Ovary (tissue), 7 donors: ENCODE measurements at regions not wholly inside any gene's neighbourhood (a gene's known extent, or its start where the extent isn't known, plus 50 kb on each side); places are given as distances from the start of the nearest gene placed in this dataset.

Source experiments
- DNase-seq, 5 donors: peaks; one replicate each; pipeline ENCODE4 v3.0.0-alpha.2; 2019 to 2020
- H3K27ac ChIP-seq, 2 donors: fragments of 200-600 bp; one replicate each; pipeline versions ENCODE4 v1.5.1 to v1.8.0; 2019 to 2022
- H3K27me3 ChIP-seq: fragments of 200-600 bp; one replicate; pipeline ENCODE4 v1.8.0; 2022
- H3K36me3 ChIP-seq: fragments of 200-600 bp; sonication (generic); one replicate; pipeline ENCODE4 v1.5.1; 2019
- H3K4me1 ChIP-seq: one replicate; pipeline ENCODE4 v1.8.1; 2013; ENCODE audit warnings: mild to moderate bottlenecking, moderate library complexity; ENCODE audit not compliant: insufficient read depth
- H3K4me3 ChIP-seq: fragments of 200-600 bp; sonication (generic); one replicate; pipeline ENCODE4 v1.5.1; 2017
- H3K9me3 ChIP-seq, 2 donors: fragments of 200-600 bp in 1 of 2; sonication (generic) in 1 of 2; one replicate each; pipeline versions ENCODE4 v1.5.1 to v1.8.1; 2013 to 2019; ENCODE audit warnings: mild to moderate bottlenecking in 1 of 2, moderate library complexity in 1 of 2
- CTCF ChIP-seq, 3 donors: fragments of 450-650 bp in 2 of 3; fragments of 200-600 bp in 1 of 3; IDR thresholded peaks; one replicate each; pipeline versions ENCODE4 v1.5.1 to v1.8.0; 2016 to 2022; ENCODE audit warnings: antibody characterized with exemption in 3 of 3, mild to moderate bottlenecking in 1 of 3
- EP300 ChIP-seq: sonication (generic); formaldehyde crosslinking; IDR thresholded peaks from one replicate; pipeline ENCODE4 v1.6.1; 2017; ENCODE audit warnings: antibody characterized with exemption
- POLR2A ChIP-seq: fragments of 450-650 bp; IDR thresholded peaks from one replicate; pipeline ENCODE4 v1.6.1; 2017; ENCODE audit warnings: antibody characterized with exemption, mild to moderate bottlenecking, moderate library complexity
- WGBS, 3 donors: extraction: QIAGEN DNeasy Blood & Tissue Kit in 1 of 3; methylation state at CpG; one replicate each; pipeline versions ENCODE4 v1.1.5 to v1.1.7; 2013 to 2017; 5-methylcytosine and 5-hydroxymethylcytosine counted together
- intact Hi-C, 4 donors: fragments of 100-400 bp; cut with DNase I; formaldehyde crosslinking; loops; one replicate each; pipeline versions ENCODE4 v1.11.0 to v1.15.1; 2022 to 2023
- donor health status: DM: no; HTN: no; CAD: no; lungs with moderate emphysema.
- donor health status: DM: no; HTN: no; CAD: no.
- donor health status: Bipolar disorder and iron deficiency.
- donor health status: DM: no; HTN: no; CAD: no.
- donor health status: DM: yes; HTN: yes; CAD: no.

- 79 to 87% (median 85%) methylated on average over 3 of the region's 3 CpGs for WGBS, 3 donors
- no peaks in the 10 kb centered on the region for H3K4me1 ChIP-seq
- TF ChIP-seq EP300: no peak
- TF ChIP-seq POLR2A: no peak
- TF ChIP-seq CTCF (IDR thresholded peaks at IDR 0.05): no peak
- DNase-seq: no peak
- intact Hi-C loops: no loop called here
- H3K4me3 ChIP-seq: no peak overlapping the region
- no peak overlapping the region for H3K27ac ChIP-seq
- no peaks in the 10 kb centered on the region for H3K27me3 ChIP-seq
- H3K36me3 ChIP-seq: no peaks in the 10 kb centered on the region
- H3K9me3 ChIP-seq: no peaks in the 10 kb centered on the region
Measured at GRCh38 chr21:41031701-41032220, 136.2 kb upstream of the BACE2 start.

- no peaks in the 10 kb centered on the region for H3K36me3 ChIP-seq
- no peak for DNase-seq
- TF ChIP-seq CTCF (IDR thresholded peaks at IDR 0.05) (no peak), POLR2A (no peak), EP300 (no peak)
- WGBS, 3 donors: 39 to 48% (median 48%) methylated on average over 1 of the region's 1 CpG
- no peak overlapping the region for H3K27ac ChIP-seq
- no peaks in the 10 kb centered on the region for H3K27me3 ChIP-seq
- no peaks in the 10 kb centered on the region for H3K4me1 ChIP-seq
- no peak overlapping the region for H3K4me3 ChIP-seq
- intact Hi-C loops: no loop called here
- no peaks in the 10 kb centered on the region for H3K9me3 ChIP-seq
Measured at GRCh38 chr21:41032541-41032940, 135.4 kb upstream of the BACE2 start.

GRCh38 chr21:41037212-41037611 is 130.7 kb upstream of the BACE2 start:
- H3K27ac ChIP-seq: no peak overlapping the region
- no peaks in the 10 kb centered on the region for H3K4me1 ChIP-seq
- no peak overlapping the region for H3K4me3 ChIP-seq
- no peak for TF ChIP-seq POLR2A
- no peak for TF ChIP-seq EP300
- TF ChIP-seq CTCF (IDR thresholded peaks at IDR 0.05): no peak
- H3K36me3 ChIP-seq: no peaks in the 10 kb centered on the region
- H3K9me3 ChIP-seq: no peaks in the 10 kb centered on the region
- H3K27me3 ChIP-seq: no peaks in the 10 kb centered on the region
- no peak for DNase-seq
- intact Hi-C loops: no loop called here
- 76 to 85% (median 80%) methylated on average over 6 of the region's 6 CpGs for WGBS, 3 donors

GRCh38 chr21:41037936-41038335 is 130.0 kb upstream of the BACE2 start:
- 93 to 100% (median 94%) methylated on average over 1 of the region's 1 CpG for WGBS, 3 donors
- no peaks in the 10 kb centered on the region for H3K27me3 ChIP-seq

More at GRCh38 chr21:41037936-41038335, 130.0 kb upstream of the BACE2 start:
- intact Hi-C loops: no loop called here
- no peaks in the 10 kb centered on the region for H3K9me3 ChIP-seq
- no peak overlapping the region for H3K27ac ChIP-seq
- DNase-seq: no peak
- TF ChIP-seq CTCF (IDR thresholded peaks at IDR 0.05): no peak
- TF ChIP-seq EP300: no peak
- TF ChIP-seq POLR2A: no peak
- no peak overlapping the region for H3K4me3 ChIP-seq
- no peaks in the 10 kb centered on the region for H3K4me1 ChIP-seq
- H3K36me3 ChIP-seq: no peaks in the 10 kb centered on the region
